Liver (tissue), 8 donors: ENCODE measurements at regions not wholly inside any gene's neighbourhood (a gene's known extent, or its start where the extent isn't known, plus 50 kb on each side); places are given as distances from the start of the nearest gene placed in this dataset.

Experiments
- DNase-seq: peaks from one replicate; pipeline ENCODE4 v3.0.0-alpha.2; 2017; ENCODE audit warnings: low spot score
- H3K27ac ChIP-seq, 2 donors: one replicate each; pipeline ENCODE4 v1.7.0; 2013; ENCODE audit warnings: inconsistent platforms in 2 of 2, low read length in 2 of 2, control low read depth in 1 of 2, low read depth in 1 of 2, mild to moderate bottlenecking in 1 of 2
- H3K27me3 ChIP-seq, 4 donors: one replicate each; pipeline versions ENCODE4 v1.6.1 to v1.7.0; 2013; ENCODE audit warnings: low read length in 3 of 4, inconsistent platforms in 1 of 4, mild to moderate bottlenecking in 1 of 4, moderate library complexity in 1 of 4; ENCODE audit not compliant: control insufficient read depth in 4 of 4, insufficient read depth in 4 of 4
- H3K36me3 ChIP-seq, 4 donors: one replicate each; pipeline versions ENCODE4 v1.6.1 to v1.7.0; 2013; ENCODE audit warnings: low read length in 3 of 4, mild to moderate bottlenecking in 3 of 4, low read depth in 1 of 4, moderate library complexity in 1 of 4; ENCODE audit not compliant: control insufficient read depth in 4 of 4, insufficient read depth in 3 of 4
- H3K4me1 ChIP-seq, 4 donors: one replicate each; pipeline versions ENCODE4 v1.6.1 to v1.7.0; 2013; ENCODE audit warnings: low read length in 3 of 4, mild to moderate bottlenecking in 3 of 4, moderate library complexity in 1 of 4; ENCODE audit not compliant: control insufficient read depth in 4 of 4, insufficient read depth in 4 of 4
- H3K4me3 ChIP-seq, 3 donors: one replicate each; pipeline versions ENCODE4 v1.6.1 to v1.7.0; 2013; ENCODE audit warnings: low read length in 3 of 3, control low read depth in 1 of 3, low read depth in 1 of 3, mild to moderate bottlenecking in 1 of 3
- H3K9ac ChIP-seq, 2 donors: one replicate each; pipeline ENCODE4 v1.7.0; 2013; ENCODE audit warnings: low read length in 2 of 2, mild to moderate bottlenecking in 2 of 2, moderate library complexity in 2 of 2, control low read depth in 1 of 2, low read depth in 1 of 2
- H3K9me3 ChIP-seq, 4 donors: one replicate each; pipeline versions ENCODE4 v1.6.1 to v1.7.0; 2013; ENCODE audit warnings: low read length in 3 of 4; ENCODE audit not compliant: control insufficient read depth in 4 of 4
- ATF3 ChIP-seq: IDR thresholded peaks from 2 replicates; pipeline ENCODE4 v1.6.1; 2016; ENCODE audit warnings: antibody characterized with exemption
- CTCF ChIP-seq: fragments of 150-350 bp; IDR thresholded peaks from 2 replicates; pipeline ENCODE4 v1.5.1; 2017; ENCODE audit warnings: improper control_type of control experiment, low read depth, low read length; ENCODE audit not compliant: missing input control
- EGR1 ChIP-seq, 2 donors: IDR thresholded peaks; 2 replicates each; pipeline ENCODE4 v1.6.1; 2016 to 2018; ENCODE audit warnings: antibody characterized with exemption in 2 of 2, low read depth in 2 of 2
- FOXA1 ChIP-seq: IDR thresholded peaks from 2 replicates; pipeline ENCODE4 v1.6.1; 2016; ENCODE audit warnings: antibody characterized with exemption
- FOXA2 ChIP-seq: IDR thresholded peaks from 2 replicates; pipeline ENCODE4 v1.6.1; 2016; ENCODE audit warnings: antibody characterized with exemption
- GABPA ChIP-seq, 2 donors: IDR thresholded peaks in 1 of 2; conservative IDR thresholded peaks in 1 of 2; 2 replicates each; pipeline ENCODE4 v1.6.1; 2016; ENCODE audit warnings: antibody characterized with exemption in 2 of 2, mild to moderate bottlenecking in 1 of 2, moderate library complexity in 1 of 2
- HNF4A ChIP-seq, 2 donors: conservative IDR thresholded peaks; 2 replicates each; pipeline ENCODE4 v1.6.1; 2016; ENCODE audit warnings: antibody characterized with exemption in 2 of 2, mild to moderate bottlenecking in 2 of 2
- HNF4G ChIP-seq: IDR thresholded peaks from 2 replicates; pipeline ENCODE4 v1.6.1; 2016; ENCODE audit warnings: antibody characterized with exemption
- JUND ChIP-seq, 2 donors: IDR thresholded peaks; 2 replicates each; pipeline ENCODE4 v1.6.1; 2016; ENCODE audit warnings: antibody characterized with exemption in 2 of 2
- MAX ChIP-seq: IDR thresholded peaks from 2 replicates; pipeline ENCODE4 v1.6.1; 2016; ENCODE audit warnings: antibody characterized with exemption
- NR2F2 ChIP-seq: IDR thresholded peaks from 2 replicates; pipeline ENCODE4 v1.6.1; 2016; ENCODE audit warnings: antibody characterized with exemption
- RAD21 ChIP-seq, 2 donors: IDR thresholded peaks; 2 replicates each; pipeline ENCODE4 v1.6.1; 2016; ENCODE audit warnings: antibody characterized with exemption in 2 of 2, mild to moderate bottlenecking in 2 of 2
- REST ChIP-seq: IDR thresholded peaks from 2 replicates; pipeline ENCODE4 v1.6.1; 2016; ENCODE audit warnings: antibody characterized with exemption, mild to moderate bottlenecking
- RXRA ChIP-seq, 2 donors: IDR thresholded peaks; 2 replicates each; pipeline ENCODE4 v1.6.1; 2017 to 2018; ENCODE audit warnings: antibody characterized with exemption in 2 of 2, mild to moderate bottlenecking in 1 of 2
- SP1 ChIP-seq: IDR thresholded peaks from 2 replicates; pipeline ENCODE4 v1.6.1; 2018; ENCODE audit warnings: antibody characterized with exemption, mild to moderate bottlenecking
- TAF1 ChIP-seq: conservative IDR thresholded peaks from 2 replicates; pipeline ENCODE4 v1.6.1; 2016; ENCODE audit warnings: antibody characterized with exemption, mild to moderate bottlenecking
- YY1 ChIP-seq: IDR thresholded peaks from 2 replicates; pipeline ENCODE4 v1.6.1; 2016; ENCODE audit warnings: antibody characterized with exemption, mild to moderate bottlenecking
- ZBTB33 ChIP-seq: IDR thresholded peaks from 2 replicates; pipeline ENCODE4 v1.6.1; 2016; ENCODE audit warnings: antibody characterized with exemption
- WGBS: extraction: QIAGEN DNeasy Blood & Tissue Kit; methylation state at CpG from one replicate; pipeline ENCODE4 v1.1.7; 2013; 5-methylcytosine and 5-hydroxymethylcytosine counted together
- donor health status: healthy.
- donor health status: healthy.
- donor health status: healthy.
- donor health status: healthy.
- donor health status: healthy.

- Histone ChIP-seq H3K9me3 (no peaks in the 10 kb centered on the region), H3K27ac (no peak overlapping the region), H3K4me3 (peak overlapping the region; percentile 25 to 55 (median 50)), H3K4me1 (peaks cover 4 to 28% (median 15%) of the 10 kb centered on the region in 4 donors), H3K36me3 (no peaks in the 10 kb centered on the region), H3K9ac (no peak overlapping the region), H3K27me3 (no peaks in the 10 kb centered on the region)
- DNase-seq: no peak
- 41% methylated on average over 2 of the region's 2 CpGs for WGBS
- TF ChIP-seq FOXA1 (no peak), FOXA2 (no peak), YY1 (peak; percentile 39), MAX (no peak), ATF3 (no peak), JUND (IDR thresholded peaks at IDR 0.05) (no peak), HNF4A (conservative IDR thresholded peaks at IDR 0.05) (peak; percentile 73 to 82), GABPA (IDR thresholded peaks at IDR 0.05 in 1 of 2, conservative IDR thresholded peaks at IDR 0.05 in 1 of 2) (no peak), SP1 (peak; percentile 51), NR2F2 (no peak), HNF4G (peak; percentile 44), ZBTB33 (no peak), REST (no peak), EGR1 (IDR thresholded peaks at IDR 0.05; ENCODE audit: low read depth in 2 of 2) (no peak), TAF1 (no peak), CTCF (no peak), RXRA (IDR thresholded peaks at IDR 0.05) (peak; percentile 30 to 52), RAD21 (IDR thresholded peaks at IDR 0.05) (no peak)
Measured at GRCh38 chr4:112900416-112900815, 149.0 kb upstream of the ANK2 start.
